AG20443 (cell line): ENCODE measurements at regions not wholly inside any gene's neighbourhood (a gene's known extent, or its start where the extent isn't known, plus 50 kb on each side); places are given as distances from the start of the nearest gene placed in this dataset.
A peak's percentile ranks its signal among the peaks of the same experiment; 100 is the strongest.

ENCODE experiments used
- DNase-seq: peaks from one replicate; pipeline ENCODE4 v3.0.0; 2012; ENCODE audit warnings: low spot score, mixed read lengths

GRCh38 chr13:40220299-40220935 is 446.0 kb downstream of the FOXO1 start:
- DNase-seq = no peak

GRCh38 chr13:40221131-40221459 is 445.3 kb downstream of the FOXO1 start:
- DNase-seq = no peak

GRCh38 chr13:40221460-40222201 is 444.8 kb downstream of the FOXO1 start:
- DNase-seq = peak; percentile 16

- no peak for DNase-seq
Observed at GRCh38 chr13:40223585-40223984, 442.9 kb downstream of the FOXO1 start.

- no peak for DNase-seq
Observed at GRCh38 chr13:40228496-40228895, 437.9 kb downstream of the FOXO1 start.

GRCh38 chr13:40228990-40229389 is 437.5 kb downstream of the FOXO1 start:
- no peak for DNase-seq

GRCh38 chr13:40230833-40231266 is 435.6 kb downstream of the FOXO1 start:
- DNase-seq = peak; percentile 29

GRCh38 chr13:40231311-40231710 is 435.1 kb downstream of the FOXO1 start:
- DNase-seq = no peak

GRCh38 chr13:40231751-40232150 is 434.7 kb downstream of the FOXO1 start:
- DNase-seq = no peak

GRCh38 chr13:40232311-40233040 is 434.0 kb downstream of the FOXO1 start:
- DNase-seq = no peak

- no peak for DNase-seq
Observed at GRCh38 chr13:40233731-40234195, 432.7 kb downstream of the FOXO1 start.

- DNase-seq = peak; percentile 14
Observed at GRCh38 chr13:40235160-40235796, 431.2 kb downstream of the FOXO1 start.

- DNase-seq = peak; percentile 66
Observed at GRCh38 chr13:40236566-40237168, 429.8 kb downstream of the FOXO1 start.

- no peak for DNase-seq
Observed at GRCh38 chr13:40238761-40239160, 427.7 kb downstream of the FOXO1 start.

GRCh38 chr13:40240293-40240692 is 426.1 kb downstream of the FOXO1 start:
- DNase-seq = no peak

- DNase-seq = no peak
Observed at GRCh38 chr13:40241125-40241798, 425.2 kb downstream of the FOXO1 start.

- no peak for DNase-seq
Observed at GRCh38 chr13:40243047-40243446, 423.4 kb downstream of the FOXO1 start.

GRCh38 chr13:40243982-40244381 is 422.5 kb downstream of the FOXO1 start:
- DNase-seq = no peak

- no peak for DNase-seq
Observed at GRCh38 chr13:40245567-40245966, 420.9 kb downstream of the FOXO1 start.

- DNase-seq = peak; percentile 13
Observed at GRCh38 chr13:40247845-40248244, 418.6 kb downstream of the FOXO1 start.

GRCh38 chr13:40251343-40252032 is 415.0 kb downstream of the FOXO1 start:
- no peak for DNase-seq
